HK-2 (cell line): ENCODE measurements at regions not wholly inside any gene's neighbourhood (a gene's known extent, or its start where the extent isn't known, plus 50 kb on each side); places are given as distances from the start of the nearest gene placed in this dataset.

Source experiments
- DNase-seq: peaks from one replicate; pipeline ENCODE4 v3.0.0-alpha.2; 2018; ENCODE audit not compliant: unreplicated experiment

- DNase-seq: no peak
These were observed 142.0 kb upstream of the APCDD1 start for GRCh38 chr18:10312326-10313015.

- no peak for DNase-seq
These were observed 141.5 kb upstream of the APCDD1 start for GRCh38 chr18:10313016-10313342.

GRCh38 chr18:10314066-10314465, 140.4 kb upstream of the APCDD1 start:
- DNase-seq: no peak

GRCh38 chr18:10315522-10315921, 138.9 kb upstream of the APCDD1 start:
- DNase-seq: no peak

GRCh38 chr18:10316778-10317177, 137.7 kb upstream of the APCDD1 start:
- no peak for DNase-seq

GRCh38 chr18:10317864-10318690, 136.4 kb upstream of the APCDD1 start:
- no peak for DNase-seq

- DNase-seq: no peak
These were observed 135.8 kb upstream of the APCDD1 start for GRCh38 chr18:10318691-10318970.

GRCh38 chr18:10319026-10319425, 135.4 kb upstream of the APCDD1 start:
- no peak for DNase-seq

GRCh38 chr18:10319914-10320600, 134.4 kb upstream of the APCDD1 start:
- DNase-seq: no peak

GRCh38 chr18:10320791-10321190, 133.6 kb upstream of the APCDD1 start:
- no peak for DNase-seq

GRCh38 chr18:10321576-10321975, 132.9 kb upstream of the APCDD1 start:
- DNase-seq: no peak

- no peak for DNase-seq
These were observed 132.4 kb upstream of the APCDD1 start for GRCh38 chr18:10322004-10322403.

GRCh38 chr18:10322435-10322834, 132.0 kb upstream of the APCDD1 start:
- no peak for DNase-seq

- DNase-seq: no peak
These were observed 125.3 kb upstream of the APCDD1 start for GRCh38 chr18:10329101-10329500.

- no peak for DNase-seq
These were observed 124.0 kb upstream of the APCDD1 start for GRCh38 chr18:10330428-10330827.

GRCh38 chr18:10332452-10332851, 122.0 kb upstream of the APCDD1 start:
- DNase-seq: no peak

- DNase-seq: no peak
These were observed 117.6 kb upstream of the APCDD1 start for GRCh38 chr18:10336749-10337350.

- no peak for DNase-seq
These were observed 113.6 kb upstream of the APCDD1 start for GRCh38 chr18:10340821-10341220.

- no peak for DNase-seq
These were observed 110.7 kb upstream of the APCDD1 start for GRCh38 chr18:10343778-10344177.

- no peak for DNase-seq
These were observed 107.6 kb upstream of the APCDD1 start for GRCh38 chr18:10346749-10347415.

- no peak for DNase-seq
These were observed 104.9 kb upstream of the APCDD1 start for GRCh38 chr18:10349561-10349960.

- no peak for DNase-seq
These were observed 103.8 kb upstream of the APCDD1 start for GRCh38 chr18:10350661-10351060.
